Endothelial cell of umbilical vein (primary cell): ENCODE measurements at regions not wholly inside any gene's neighbourhood (a gene's known extent, or its start where the extent isn't known, plus 50 kb on each side); places are given as distances from the start of the nearest gene placed in this dataset.

Experiments used
- BruUV-seq: library from RNA; stranded (reverse); fragments of 400-500 nt; replicated peaks from 2 replicates; lab custom pipeline; 2021; lab: Mats Ljungman, UMichigan
- CTCF ChIA-PET: fragments of 300-600, 350-600 bp; sonication (Branson Sonifier 250); formaldehyde crosslinking; loops from one replicate; lab custom pipeline; 2021; ENCODE audit warnings: antibody characterized with exemption, inconsistent platforms; lab: Charles Lee
- POLR2A ChIA-PET: fragments of 300-600, 350-600 bp; sonication (Branson Sonifier 250); formaldehyde crosslinking; loops from one replicate; lab custom pipeline; 2021; ENCODE audit warnings: antibody characterized with exemption, inconsistent platforms; lab: Charles Lee
- DNase-seq: peaks from one replicate; pipeline ENCODE4 v3.0.0-alpha.2; 2011; ENCODE audit warnings: low read depth, low spot score
- FAIRE-seq: peaks from 2 replicates; lab custom pipeline; 2011; peaks lifted over from hg19 to GRCh38; lab: Jason Lieb, UNC
- H2AFZ ChIP-seq: 2 replicates; pipeline ENCODE4 v1.6.0; 2012; ENCODE audit warnings: low read depth, low read length, control low read depth, inconsistent platforms
- H3K27ac ChIP-seq: 2 replicates; pipeline ENCODE4 v1.5.1; 2011; ENCODE audit warnings: low read depth, mild to moderate bottlenecking, control low read depth, low read length, moderate library complexity; ENCODE audit not compliant: insufficient read depth
- H3K27me3 ChIP-seq, 2 experiments: 2 replicates each; pipeline versions ENCODE4 v1.6.0 to v1.6.1; 2011; ENCODE audit warnings: low read length in 2 of 2, mixed read lengths in 1 of 2; ENCODE audit not compliant: control insufficient read depth in 2 of 2, insufficient read depth in 2 of 2
- H3K36me3 ChIP-seq, 2 experiments: 2 replicates in 1 of 2; 3 replicates in 1 of 2; pipeline ENCODE4 v1.5.1; 2011; ENCODE audit warnings: low read length in 2 of 2, mild to moderate bottlenecking in 1 of 2, moderate library complexity in 1 of 2; ENCODE audit not compliant: control insufficient read depth in 2 of 2, insufficient read depth in 2 of 2; ENCODE audit errors: extremely low read depth in 1 of 2
- H3K4me1 ChIP-seq: 3 replicates; pipeline ENCODE4 v1.5.1; 2011; ENCODE audit warnings: mild to moderate bottlenecking, low read length; ENCODE audit not compliant: control insufficient read depth, insufficient read depth; ENCODE audit errors: extremely low read depth
- H3K4me2 ChIP-seq: 2 replicates; pipeline ENCODE4 v1.6.1; 2011; ENCODE audit warnings: low read length, control low read depth, mixed read lengths; ENCODE audit not compliant: insufficient read depth
- H3K4me3 ChIP-seq, 3 experiments: fragments of 200-600 bp in 1 of 3; sonication (generic), shearing (Covaris generic) in 1 of 3; replicated peaks in 1 of 3; 2 replicates each; pipeline ENCODE4 v1.5.1; 2011 to 2016; ENCODE audit warnings: control low read depth in 3 of 3, low read length in 3 of 3, mild to moderate bottlenecking in 2 of 3, inconsistent platforms in 1 of 3, low read depth in 1 of 3, moderate library complexity in 1 of 3; ENCODE audit not compliant: insufficient read depth in 1 of 3
- H3K79me2 ChIP-seq: 2 replicates; pipeline ENCODE4 v1.6.0; 2012; ENCODE audit warnings: low read length, inconsistent platforms; ENCODE audit not compliant: control insufficient read depth, insufficient read depth
- H3K9ac ChIP-seq: replicated peaks from 2 replicates; pipeline ENCODE3; 2011; ENCODE audit warnings: low read length, control low read depth; ENCODE audit not compliant: insufficient read depth; ENCODE audit errors: extremely low read depth
- H3K9me1 ChIP-seq: replicated peaks from 3 replicates; pipeline ENCODE4 v1.6.0; 2011; ENCODE audit warnings: mild to moderate bottlenecking, low read length; ENCODE audit not compliant: control insufficient read depth, insufficient read depth; ENCODE audit errors: extremely low read depth
- H3K9me3 ChIP-seq: replicated peaks from 2 replicates; pipeline ENCODE4 v1.5.1; 2012; ENCODE audit warnings: low read length, inconsistent platforms; ENCODE audit not compliant: control insufficient read depth, insufficient read depth
- H4K20me1 ChIP-seq: replicated peaks from 2 replicates; pipeline ENCODE3; 2011; ENCODE audit warnings: mild to moderate bottlenecking, low read length; ENCODE audit not compliant: control insufficient read depth, insufficient read depth; ENCODE audit errors: extremely low read depth
- EZH2 ChIP-seq: IDR thresholded peaks from 2 replicates; pipeline ENCODE4 v1.6.1; 2012; ENCODE audit warnings: borderline replicate concordance, low read depth, mild to moderate bottlenecking, moderate library complexity, low read length, inconsistent platforms; ENCODE audit not compliant: severe bottlenecking
- FOS ChIP-seq: IDR thresholded peaks from 2 replicates; pipeline ENCODE4 v1.6.1; 2011; ENCODE audit warnings: mild to moderate bottlenecking, low read length, moderate library complexity, borderline replicate concordance; ENCODE audit not compliant: insufficient read depth
- GATA2 ChIP-seq: IDR thresholded peaks from 2 replicates; pipeline ENCODE4 v1.7.0; 2011; ENCODE audit warnings: low read depth, mild to moderate bottlenecking, moderate library complexity, mixed read lengths, low read length; ENCODE audit not compliant: insufficient read length, insufficient read depth
- JUN ChIP-seq: IDR thresholded peaks from 2 replicates; pipeline ENCODE4 v1.6.1; 2011; ENCODE audit warnings: borderline replicate concordance, low read depth; ENCODE audit not compliant: insufficient read length, insufficient read depth
- MYC ChIP-seq: IDR thresholded peaks from one replicate; pipeline ENCODE4 v1.6.1; 2011; ENCODE audit warnings: mild to moderate bottlenecking, low read depth, low read length
- POLR2A ChIP-seq: IDR thresholded peaks from 2 replicates; pipeline ENCODE4 v1.6.1; 2012; ENCODE audit warnings: low read depth, mild to moderate bottlenecking, control low read depth, low read length
- POLR2AphosphoS5 ChIP-seq: IDR thresholded peaks from 2 replicates; pipeline ENCODE4 v1.6.1; 2012; ENCODE audit warnings: low read depth, mild to moderate bottlenecking, control low read depth, low read length, moderate library complexity; ENCODE audit not compliant: insufficient read depth
- dilution Hi-C: fragments of 300-500 bp; cut with MboI; formaldehyde crosslinking; loops from one replicate; pipeline ENCODE4 v1.15.0; 2019; ENCODE audit warnings: low sequenced_read_pairs; ENCODE audit not compliant: extremely low pct_ligation_motif_present
- intact Hi-C: fragments of 100-400 bp; cut with micrococcal nuclease; formaldehyde crosslinking; loops from one replicate; pipeline ENCODE4 v1.10.0; 2022
- TF ChIP-seq, protein P1 (sequence below), 2 donors: IDR thresholded peaks; 1 replicate in 1 of 2; 2 replicates in 1 of 2; pipeline ENCODE4 v1.5.1; 2011; ENCODE audit warnings: low read length in 2 of 2, mild to moderate bottlenecking in 2 of 2, moderate library complexity in 2 of 2, control low read depth in 1 of 2, inconsistent platforms in 1 of 2, low read depth in 1 of 2; ENCODE audit not compliant: insufficient read depth in 1 of 2; ENCODE audit errors: extremely low read depth in 1 of 2
- TF ChIP-seq, protein P2 (sequence below): IDR thresholded peaks from 2 replicates; pipeline ENCODE4 v1.6.1; 2011; ENCODE audit not compliant: insufficient read depth, insufficient read length

DNA sequence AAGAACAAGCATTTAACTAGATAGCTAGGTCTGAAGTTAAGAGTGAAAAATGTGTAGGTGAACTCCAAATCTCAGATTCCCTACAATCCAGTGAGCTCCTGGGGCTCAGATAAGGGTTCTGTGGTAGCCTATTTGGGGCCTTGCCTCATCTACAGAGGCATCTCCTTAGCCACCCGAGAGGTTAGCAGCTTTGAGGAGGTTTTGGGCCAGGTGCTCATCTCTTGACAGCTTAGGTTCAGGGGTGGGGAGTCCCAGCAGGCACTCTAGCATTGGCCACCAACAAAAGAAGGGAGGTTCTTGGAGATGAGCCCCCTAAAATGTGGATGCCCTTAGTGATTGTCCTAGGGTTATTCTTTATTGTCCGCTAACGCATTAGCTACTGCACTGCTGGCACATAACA, 184.4 kb upstream of the B3GAT1 start:
- dilution Hi-C loops = no loop called here
- no peak for FAIRE-seq
- H3K27me3 ChIP-seq = no peaks in the 10 kb centered on the region
- ChIA-PET POLR2A (no interaction called here), CTCF (no interaction called here)
- intact Hi-C loops = no loop called here
- H3K9ac ChIP-seq = no peak overlapping the region
- H3K9me1 ChIP-seq = no peaks in the 10 kb centered on the region
- H3K4me2 ChIP-seq = no peak overlapping the region
- H2AFZ ChIP-seq = no peak overlapping the region
- no peak for DNase-seq
- H3K36me3 ChIP-seq = no peaks in the 10 kb centered on the region
- H3K4me1 ChIP-seq = no peaks in the 10 kb centered on the region
- no TSS peak for BruUV-seq
- no peaks in the 10 kb centered on the region for H3K79me2 ChIP-seq
- H3K27ac ChIP-seq = no peak overlapping the region
- H3K9me3 ChIP-seq = no peaks in the 10 kb centered on the region
- TF ChIP-seq FOS = no peak
- TF ChIP-seq, protein P1, sequence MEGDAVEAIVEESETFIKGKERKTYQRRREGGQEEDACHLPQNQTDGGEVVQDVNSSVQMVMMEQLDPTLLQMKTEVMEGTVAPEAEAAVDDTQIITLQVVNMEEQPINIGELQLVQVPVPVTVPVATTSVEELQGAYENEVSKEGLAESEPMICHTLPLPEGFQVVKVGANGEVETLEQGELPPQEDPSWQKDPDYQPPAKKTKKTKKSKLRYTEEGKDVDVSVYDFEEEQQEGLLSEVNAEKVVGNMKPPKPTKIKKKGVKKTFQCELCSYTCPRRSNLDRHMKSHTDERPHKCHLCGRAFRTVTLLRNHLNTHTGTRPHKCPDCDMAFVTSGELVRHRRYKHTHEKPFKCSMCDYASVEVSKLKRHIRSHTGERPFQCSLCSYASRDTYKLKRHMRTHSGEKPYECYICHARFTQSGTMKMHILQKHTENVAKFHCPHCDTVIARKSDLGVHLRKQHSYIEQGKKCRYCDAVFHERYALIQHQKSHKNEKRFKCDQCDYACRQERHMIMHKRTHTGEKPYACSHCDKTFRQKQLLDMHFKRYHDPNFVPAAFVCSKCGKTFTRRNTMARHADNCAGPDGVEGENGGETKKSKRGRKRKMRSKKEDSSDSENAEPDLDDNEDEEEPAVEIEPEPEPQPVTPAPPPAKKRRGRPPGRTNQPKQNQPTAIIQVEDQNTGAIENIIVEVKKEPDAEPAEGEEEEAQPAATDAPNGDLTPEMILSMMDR (IDR thresholded peaks at IDR 0.05; ENCODE audit: extremely low read depth in 1 of 2, insufficient read depth in 1 of 2, low read depth in 1 of 2, low read length in 2 of 2) = no peak
- no peak for TF ChIP-seq POLR2A
- no peak for TF ChIP-seq EZH2
- no peak for TF ChIP-seq JUN
- no peak for TF ChIP-seq MYC
- TF ChIP-seq GATA2 = no peak
- no peak for TF ChIP-seq POLR2AphosphoS5
- TF ChIP-seq, protein P2, sequence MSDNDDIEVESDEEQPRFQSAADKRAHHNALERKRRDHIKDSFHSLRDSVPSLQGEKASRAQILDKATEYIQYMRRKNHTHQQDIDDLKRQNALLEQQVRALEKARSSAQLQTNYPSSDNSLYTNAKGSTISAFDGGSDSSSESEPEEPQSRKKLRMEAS = no peak
- no peak overlapping the region for H3K4me3 ChIP-seq
- H4K20me1 ChIP-seq = no peaks in the 10 kb centered on the region
